VCaP (cell line): ENCODE measurements at regions not wholly inside any gene's neighbourhood (a gene's known extent, or its start where the extent isn't known, plus 50 kb on each side); places are given as distances from the start of the nearest gene placed in this dataset.

ENCODE experiments used
- H3K27ac ChIP-seq: fragments of 450-650 bp; 2 replicates; pipeline ENCODE4 v1.5.1; 2017
- TF ChIP-seq, protein P1 (sequence below): fragments of 450-650 bp; conservative IDR thresholded peaks from 2 replicates; pipeline ENCODE4 v1.5.1; 2017; ENCODE audit warnings: mild to moderate bottlenecking, moderate library complexity

DNA sequence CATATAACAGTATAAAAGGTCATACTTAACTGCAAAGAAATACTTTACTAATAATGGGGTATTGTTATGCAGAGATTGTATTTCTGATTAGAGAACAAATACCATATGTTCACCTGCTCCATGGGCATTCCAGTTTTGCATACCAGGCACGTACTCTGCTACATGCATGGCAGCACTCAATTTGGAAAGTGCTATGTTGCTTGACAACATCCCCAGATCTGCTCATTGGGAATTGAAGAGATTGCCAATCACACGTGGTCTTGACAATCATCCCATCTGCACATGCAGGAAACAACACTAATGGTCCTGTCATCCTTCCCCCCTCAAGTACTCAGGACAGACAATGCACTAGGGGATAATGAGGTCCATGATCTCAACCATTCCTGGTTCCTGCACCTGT, 63.4 kb upstream of the PDE4B start:
- H3K27ac ChIP-seq, result no peak overlapping the region
- TF ChIP-seq, protein P1, sequence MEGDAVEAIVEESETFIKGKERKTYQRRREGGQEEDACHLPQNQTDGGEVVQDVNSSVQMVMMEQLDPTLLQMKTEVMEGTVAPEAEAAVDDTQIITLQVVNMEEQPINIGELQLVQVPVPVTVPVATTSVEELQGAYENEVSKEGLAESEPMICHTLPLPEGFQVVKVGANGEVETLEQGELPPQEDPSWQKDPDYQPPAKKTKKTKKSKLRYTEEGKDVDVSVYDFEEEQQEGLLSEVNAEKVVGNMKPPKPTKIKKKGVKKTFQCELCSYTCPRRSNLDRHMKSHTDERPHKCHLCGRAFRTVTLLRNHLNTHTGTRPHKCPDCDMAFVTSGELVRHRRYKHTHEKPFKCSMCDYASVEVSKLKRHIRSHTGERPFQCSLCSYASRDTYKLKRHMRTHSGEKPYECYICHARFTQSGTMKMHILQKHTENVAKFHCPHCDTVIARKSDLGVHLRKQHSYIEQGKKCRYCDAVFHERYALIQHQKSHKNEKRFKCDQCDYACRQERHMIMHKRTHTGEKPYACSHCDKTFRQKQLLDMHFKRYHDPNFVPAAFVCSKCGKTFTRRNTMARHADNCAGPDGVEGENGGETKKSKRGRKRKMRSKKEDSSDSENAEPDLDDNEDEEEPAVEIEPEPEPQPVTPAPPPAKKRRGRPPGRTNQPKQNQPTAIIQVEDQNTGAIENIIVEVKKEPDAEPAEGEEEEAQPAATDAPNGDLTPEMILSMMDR, result no peak

DNA sequence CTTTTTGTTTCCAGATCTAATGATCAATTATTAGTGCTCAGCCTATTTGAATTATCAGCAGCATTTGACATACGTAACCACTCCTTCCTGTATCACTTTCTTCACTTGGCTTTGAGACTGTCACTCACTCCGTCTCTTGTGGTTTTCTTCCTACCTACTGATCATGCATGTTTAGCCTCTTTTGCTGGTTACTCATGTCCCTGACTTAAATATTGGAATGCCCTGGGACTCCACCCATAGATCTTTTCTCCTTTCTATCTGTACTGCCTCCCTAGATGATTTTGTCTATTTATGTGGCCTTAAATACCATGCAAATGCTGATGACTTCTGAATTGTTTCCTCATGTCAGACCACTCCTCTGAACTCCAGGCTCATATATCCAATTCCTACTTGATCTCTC, 57.7 kb upstream of the PDE4B start:
- TF ChIP-seq, protein P1, result no peak
- H3K27ac ChIP-seq, result no peak overlapping the region

DNA sequence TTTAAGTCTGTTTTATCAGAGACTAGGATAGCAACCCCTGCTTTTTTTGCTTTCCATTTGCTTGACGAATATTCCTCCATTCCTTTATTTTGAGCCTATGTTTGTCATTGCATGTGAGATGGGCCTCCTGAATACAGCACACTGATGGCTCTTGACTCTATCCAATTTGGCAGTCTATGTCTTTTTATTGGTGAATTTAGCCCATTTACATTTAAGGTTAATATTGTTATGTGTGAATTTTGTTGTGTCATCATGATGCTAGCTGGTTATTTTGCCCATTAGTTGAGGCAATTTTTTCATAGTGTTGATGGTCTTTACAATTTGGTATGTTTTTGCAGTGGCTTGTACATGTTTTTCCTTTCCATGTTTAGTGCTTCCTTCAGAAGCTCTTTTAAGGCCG, 50.7 kb upstream of the PDE4B start:
- H3K27ac ChIP-seq, result no peak overlapping the region
- TF ChIP-seq, protein P1, result no peak
